ENCODE measurements at regions not wholly inside any gene's neighbourhood (a gene's known extent, or its start where the extent isn't known, plus 50 kb on each side); places are given as distances from the start of the nearest gene placed in this dataset.

GRCh38 chr16:11401161-11402050 lies 56.1 kb downstream of the RMI2 start:
- Histone ChIP-seq H3K9ac (replicated peaks; ENCODE audit: extremely low read depth, insufficient read depth, low read length) (no peak overlapping the region), H3K4me1 (ENCODE audit: control insufficient read depth, extremely low read depth, insufficient read depth, low read length) (no peaks in the 10 kb centered on the region), H3K9me3 (replicated peaks; ENCODE audit: control insufficient read depth, insufficient read depth, low read length) (no peaks in the 10 kb centered on the region), H3K4me3 (replicated peaks in 1 of 3; ENCODE audit: insufficient read depth in 1 of 3, low read depth in 1 of 3, low read length in 3 of 3) (no peak overlapping the region), H3K27me3 (ENCODE audit: control insufficient read depth in 2 of 2, insufficient read depth in 2 of 2, low read length in 2 of 2) (no peaks in the 10 kb centered on the region), H3K4me2 (ENCODE audit: insufficient read depth, low read length) (no peak overlapping the region), H3K27ac (ENCODE audit: insufficient read depth, low read depth, low read length) (no peak overlapping the region), H4K20me1 (replicated peaks; ENCODE audit: control insufficient read depth, extremely low read depth, insufficient read depth, low read length) (no peaks in the 10 kb centered on the region), H3K79me2 (ENCODE audit: control insufficient read depth, insufficient read depth, low read length) (no peaks in the 10 kb centered on the region), H2AFZ (ENCODE audit: low read depth, low read length) (no peak overlapping the region), H3K9me1 (replicated peaks; ENCODE audit: control insufficient read depth, extremely low read depth, insufficient read depth, low read length) (no peaks in the 10 kb centered on the region), H3K36me3 (ENCODE audit: control insufficient read depth in 2 of 2, extremely low read depth in 1 of 2, insufficient read depth in 2 of 2, low read length in 2 of 2) (no peaks in the 10 kb centered on the region)
- no peak for DNase-seq (ENCODE audit: low read depth, low spot score)
- CTCF ChIA-PET: interaction anchor here (1.1 to 2.4 kb wide), 3 partner anchors 131 to 313 kb away, joined by 3 to 6 read pairs (median 6); partner anchors contain the start of gene SOCS1
- BruUV-seq (replicated peaks): no TSS peak
- TF ChIP-seq FOS (IDR thresholded peaks at IDR 0.05; ENCODE audit: borderline replicate concordance, insufficient read depth, low read length): no peak
- no peak for TF ChIP-seq POLR2AphosphoS5 (IDR thresholded peaks at IDR 0.05; ENCODE audit: insufficient read depth, low read depth, low read length)
- TF ChIP-seq POLR2A (IDR thresholded peaks at IDR 0.05; ENCODE audit: low read depth, low read length): no peak
- no peak for TF ChIP-seq CTCF (IDR thresholded peaks at IDR 0.05; ENCODE audit: extremely low read depth in 1 of 2, insufficient read depth in 1 of 2, low read depth in 1 of 2, low read length in 2 of 2)
- no peak for TF ChIP-seq MYC (IDR thresholded peaks at IDR 0.05; ENCODE audit: low read depth, low read length)
- no peak for TF ChIP-seq EZH2 (IDR thresholded peaks at IDR 0.05; ENCODE audit: borderline replicate concordance, low read depth, low read length, severe bottlenecking)
- no peak for TF ChIP-seq GATA2 (IDR thresholded peaks at IDR 0.05; ENCODE audit: insufficient read depth, insufficient read length, low read depth, low read length)
- TF ChIP-seq JUN (IDR thresholded peaks at IDR 0.05; ENCODE audit: borderline replicate concordance, insufficient read depth, insufficient read length, low read depth): no peak
- TF ChIP-seq, protein P1, sequence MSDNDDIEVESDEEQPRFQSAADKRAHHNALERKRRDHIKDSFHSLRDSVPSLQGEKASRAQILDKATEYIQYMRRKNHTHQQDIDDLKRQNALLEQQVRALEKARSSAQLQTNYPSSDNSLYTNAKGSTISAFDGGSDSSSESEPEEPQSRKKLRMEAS (IDR thresholded peaks at IDR 0.05; ENCODE audit: insufficient read depth, insufficient read length): no peak
- intact Hi-C loops (cut with micrococcal nuclease) (no loop called here), dilution Hi-C loops (cut with MboI; ENCODE audit: extremely low pct_ligation_motif_present, low sequenced_read_pairs) (no loop called here)
- POLR2A ChIA-PET: no interaction called here
- FAIRE-seq: no peak
